Retina (tissue), 1 donor: ENCODE measurements at regions not wholly inside any gene's neighbourhood (a gene's known extent, or its start where the extent isn't known, plus 50 kb on each side); places are given as distances from the start of the nearest gene placed in this dataset.
"Not testable (repeated sequence)": the region's sequence is repeated elsewhere in the genome, so short reads cannot be mapped to it uniquely, and the experiment has no call there.

Experiments used
- DNase-seq: peaks from one replicate; pipeline ENCODE4 v3.0.0-alpha.2; 2016

DNA sequence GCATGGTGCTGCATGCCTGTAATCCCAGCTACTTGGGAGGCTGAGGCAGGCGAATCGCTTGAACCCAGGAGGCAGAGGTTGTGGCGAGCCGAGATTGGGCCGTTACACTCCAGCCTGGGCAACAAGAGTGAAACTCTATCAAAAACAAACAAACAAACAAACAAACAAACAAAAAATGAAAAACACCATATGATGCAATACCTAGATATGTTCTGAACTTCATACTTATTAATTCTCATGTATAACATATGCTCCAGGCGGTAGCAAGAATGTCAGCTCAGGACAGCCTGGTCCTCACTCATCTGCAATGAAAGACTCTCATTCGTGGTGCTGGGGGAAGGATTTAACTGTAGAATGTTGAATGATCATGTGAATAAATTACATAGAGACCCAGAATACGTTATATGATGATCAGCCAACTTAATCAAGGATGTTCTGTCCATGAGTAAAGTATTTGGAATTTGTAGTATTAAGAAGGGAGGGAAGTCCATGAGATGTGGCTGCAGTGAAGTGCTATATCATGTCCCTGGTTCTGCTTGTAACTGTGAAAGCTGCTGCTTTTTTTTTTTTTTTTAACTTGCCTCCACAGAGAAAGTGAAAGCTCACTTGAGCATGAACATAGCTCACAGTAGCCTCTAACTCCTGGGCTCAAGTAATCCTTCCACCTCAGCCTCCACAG is 206.8 kb downstream of the UQCRFS1 start:
- no peak for DNase-seq

DNA sequence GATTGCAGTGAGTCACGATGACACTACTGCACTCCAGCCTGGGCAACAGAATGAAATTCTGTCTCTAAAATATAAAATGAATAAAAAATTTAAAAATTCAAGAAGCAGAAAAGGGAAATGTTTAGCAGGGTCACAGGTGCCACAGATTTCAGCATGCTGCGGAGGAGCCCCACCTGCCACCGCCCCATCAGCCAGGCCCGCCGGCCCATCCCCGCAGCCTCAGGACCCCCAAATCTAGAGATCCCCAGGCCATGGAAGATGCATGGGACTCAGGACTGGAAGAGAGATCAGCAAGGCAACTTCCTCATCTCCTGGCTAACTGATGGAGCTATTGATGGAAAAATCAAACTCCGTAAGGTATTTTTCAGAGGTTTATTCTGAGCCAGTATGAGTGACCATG is 208.2 kb downstream of the UQCRFS1 start:
- DNase-seq: no peak

DNA sequence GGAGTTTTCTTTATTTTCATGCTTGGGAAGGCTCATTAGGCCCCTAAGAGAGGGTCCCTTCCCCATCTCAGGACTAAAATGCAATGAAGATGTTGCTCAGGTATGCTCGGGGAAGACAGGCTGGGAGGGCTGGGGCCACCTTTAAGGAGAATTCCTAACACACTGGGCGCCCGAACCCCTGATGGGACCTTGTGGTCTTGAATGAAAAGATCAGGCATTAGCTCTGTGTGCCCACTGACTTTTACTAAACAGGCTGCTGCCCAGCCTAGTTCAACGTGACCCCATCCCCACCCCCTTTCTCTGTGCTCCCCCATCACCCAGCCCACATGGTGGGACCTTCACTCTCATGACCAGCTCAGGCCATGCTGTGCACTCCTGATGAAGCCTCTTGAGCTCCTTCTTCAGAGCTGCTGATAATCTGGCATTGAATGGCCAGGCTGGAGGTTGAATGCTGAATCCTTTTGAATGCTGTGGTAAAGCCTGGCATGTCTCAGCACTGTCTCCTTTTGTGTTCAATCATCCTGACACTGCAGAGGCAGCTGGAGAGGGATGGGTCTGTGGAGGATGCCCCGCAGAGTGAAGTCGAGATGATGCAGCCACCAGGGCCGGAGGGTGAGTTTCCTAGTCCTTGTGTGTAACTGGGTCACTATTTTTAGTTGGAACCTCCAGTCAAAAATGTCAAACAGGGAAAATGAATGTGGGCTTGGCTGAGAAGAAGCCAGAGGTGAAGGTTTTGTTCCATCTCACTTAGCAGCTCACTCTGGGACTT is 209.1 kb downstream of the UQCRFS1 start:
- DNase-seq: peak; percentile 62

DNA sequence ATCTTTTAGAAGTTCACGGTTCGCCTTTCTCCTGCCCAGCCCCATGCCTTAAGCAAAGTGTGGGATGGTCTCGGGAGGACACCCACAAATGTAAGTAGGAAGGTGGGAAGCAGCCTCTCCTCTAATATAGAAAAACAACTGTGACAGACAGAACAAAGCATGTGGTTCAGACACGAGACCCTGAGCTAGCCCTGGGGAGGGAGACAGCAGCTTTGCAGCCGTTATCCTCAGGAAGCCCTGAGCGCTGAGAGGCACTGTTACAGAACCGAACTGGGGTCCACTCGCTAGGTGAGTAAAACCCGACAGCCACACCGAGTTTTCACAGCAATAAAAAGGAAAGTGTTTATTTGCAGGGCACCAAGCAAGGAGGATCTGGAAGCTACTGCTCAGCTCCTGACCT is 210.6 kb downstream of the UQCRFS1 start:
- DNase-seq: no peak

DNA sequence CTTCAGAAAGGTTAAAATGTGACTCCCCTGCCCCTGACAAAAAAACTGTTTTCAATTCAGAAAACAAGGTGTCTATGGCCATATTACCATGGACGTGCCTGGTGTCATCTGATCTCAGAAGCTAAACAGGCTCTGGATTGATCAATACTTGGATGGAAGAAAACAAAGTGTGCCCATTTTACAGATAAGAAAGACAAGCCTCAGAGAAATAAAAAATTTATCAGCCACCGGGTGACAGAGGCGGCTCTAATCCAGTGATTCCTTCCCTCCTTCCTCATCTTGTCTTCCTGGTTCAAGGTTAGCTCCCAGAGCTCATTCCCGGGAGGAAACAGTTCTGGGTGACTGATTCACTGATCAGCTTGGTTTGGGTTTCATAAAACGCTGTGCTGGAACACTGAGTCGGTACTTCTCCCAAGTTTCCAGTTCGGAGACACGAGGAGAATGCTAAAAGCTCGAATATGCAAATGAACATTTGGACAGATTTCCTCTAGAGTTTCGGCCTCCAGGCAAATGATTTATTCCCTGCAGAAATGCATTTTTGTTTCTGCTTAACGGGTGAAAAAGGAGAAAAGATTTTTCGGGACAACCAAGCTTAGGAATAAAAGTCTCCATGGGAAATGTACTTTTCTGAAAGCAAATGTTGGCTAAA is 211.2 kb downstream of the UQCRFS1 start:
- no peak for DNase-seq

DNA sequence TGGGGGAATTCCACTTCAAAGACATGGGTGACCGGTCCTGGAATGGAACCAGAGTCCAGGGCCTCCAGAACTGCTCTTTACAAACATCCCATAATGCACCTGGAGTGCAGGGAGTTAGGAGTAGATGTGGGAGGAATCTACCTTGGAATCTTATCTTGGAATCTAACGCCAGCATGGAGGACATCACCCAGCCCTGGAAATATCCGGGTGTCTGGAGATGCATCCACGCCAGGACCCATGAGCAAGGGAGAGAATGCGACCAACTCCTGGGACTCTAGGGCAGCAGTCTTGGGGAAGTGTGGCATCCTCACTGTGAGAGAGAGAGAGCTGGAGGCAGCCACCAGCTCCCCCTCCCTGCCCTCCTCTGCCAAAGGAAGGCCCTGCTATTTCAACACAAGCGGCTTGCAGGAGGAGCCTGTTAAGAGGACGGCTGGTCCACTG is 211.8 kb downstream of the UQCRFS1 start:
- no peak for DNase-seq

DNA sequence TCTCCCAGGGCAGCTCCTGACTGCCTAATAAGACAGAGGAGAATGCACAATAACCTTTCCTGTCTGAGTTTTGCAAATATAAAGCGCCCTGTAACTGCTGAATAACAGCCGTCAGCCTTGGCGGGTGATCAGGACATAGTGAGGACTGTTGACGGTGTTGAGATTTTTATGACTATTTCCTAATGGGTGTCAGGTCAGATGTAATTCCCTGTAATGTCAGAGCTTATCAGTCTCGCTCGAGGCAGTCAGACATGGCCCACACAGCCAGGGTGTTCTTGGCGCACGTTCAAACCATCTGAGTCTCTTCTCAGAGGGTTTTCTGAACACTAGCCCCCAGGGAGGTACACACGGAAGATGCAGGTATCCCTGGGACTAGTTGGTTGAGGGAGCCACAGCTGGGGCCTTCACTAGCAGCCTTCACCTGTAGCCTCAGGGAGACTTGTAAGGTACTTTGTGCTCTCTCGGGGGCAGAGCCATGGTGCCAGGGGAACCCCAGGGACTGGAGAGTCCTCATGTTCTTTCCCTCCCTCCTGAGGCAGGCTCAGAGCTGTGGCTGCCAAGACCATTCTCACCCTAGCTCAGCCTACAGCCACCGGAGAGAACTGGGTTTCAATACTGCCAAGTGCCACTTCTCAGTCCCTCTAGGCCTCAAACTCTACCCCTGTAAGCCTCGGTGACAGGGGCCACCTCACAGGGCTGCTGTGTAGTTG is 213.1 kb downstream of the UQCRFS1 start:
- peak; percentile 40 for DNase-seq

DNA sequence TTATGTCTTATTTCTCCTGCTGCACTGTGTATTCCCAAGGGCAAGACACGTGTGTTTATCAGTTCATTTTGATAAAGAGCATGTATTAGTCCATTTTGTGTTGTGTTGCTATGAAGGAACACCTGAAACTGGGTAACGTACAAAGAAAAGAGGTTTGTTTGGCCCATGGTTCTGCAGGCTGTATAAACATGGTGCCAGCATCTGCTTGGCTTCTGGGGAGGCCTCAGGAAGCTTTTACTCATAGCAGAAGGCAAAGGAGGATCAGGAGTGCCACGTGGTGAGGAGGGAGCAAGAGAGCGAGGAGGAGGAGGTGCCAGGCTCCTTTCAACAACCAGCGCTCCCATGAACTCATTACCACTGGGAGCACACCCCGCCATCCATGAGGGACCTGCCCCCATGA is 214.0 kb downstream of the UQCRFS1 start:
- no peak for DNase-seq

DNA sequence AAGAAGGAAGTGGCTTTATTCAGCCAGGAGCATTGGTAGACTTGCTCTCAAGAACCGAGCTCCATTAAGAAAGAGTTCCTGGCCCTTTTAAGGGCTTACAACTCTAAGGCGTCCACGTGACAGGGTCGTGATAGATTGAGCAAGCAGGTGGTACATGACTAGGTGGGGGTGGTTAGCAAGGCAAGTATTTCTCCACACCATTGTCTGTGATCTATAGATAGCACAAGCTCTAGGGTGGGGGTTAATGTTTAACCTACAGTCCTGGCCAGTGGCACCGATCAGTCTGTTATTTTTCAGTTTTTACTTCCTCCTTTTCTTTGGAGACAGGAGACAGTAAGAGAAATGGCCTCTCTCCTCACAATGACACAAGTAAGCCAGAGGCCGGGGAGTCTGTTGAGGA is 215.1 kb downstream of the UQCRFS1 start:
- not testable (repeated sequence) for DNase-seq

DNA sequence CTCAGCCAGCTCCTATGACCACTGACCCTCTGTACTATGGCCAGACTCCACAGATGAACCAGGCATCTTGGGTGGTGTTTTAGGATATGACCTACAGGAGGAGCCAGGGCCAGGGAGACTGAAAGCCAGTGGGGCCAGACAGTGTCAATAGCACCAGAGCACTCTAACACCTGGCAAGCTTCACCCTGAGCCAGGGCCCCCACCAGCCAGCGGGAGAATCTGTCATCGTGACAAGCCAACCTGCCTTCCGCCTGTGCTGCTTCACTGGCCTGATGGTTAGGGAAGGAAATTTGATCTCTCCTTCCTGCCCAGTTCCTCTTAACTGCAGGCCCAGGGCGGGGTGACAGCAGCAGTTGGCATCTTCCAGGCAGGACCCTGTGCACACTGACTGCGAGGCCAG is 222.4 kb downstream of the UQCRFS1 start:
- DNase-seq: no peak

DNA sequence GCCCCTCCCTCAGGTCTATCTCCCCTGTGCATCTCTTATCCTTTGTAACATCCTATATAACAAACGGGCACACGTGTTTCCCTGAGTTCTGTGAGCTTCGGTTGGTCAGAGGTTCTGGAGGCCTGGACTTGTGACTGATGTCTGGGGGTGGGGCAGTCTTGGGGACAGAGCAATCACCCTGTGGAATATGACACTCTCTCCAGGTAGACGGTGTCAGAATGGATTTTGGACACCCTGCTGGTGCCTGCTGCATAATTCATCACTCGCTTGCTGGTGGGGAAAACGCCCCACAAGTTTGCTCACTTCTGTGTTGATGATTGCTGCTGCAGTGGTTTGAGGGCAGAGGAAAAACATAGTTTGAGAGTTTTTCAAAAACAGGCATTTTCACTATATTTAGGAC is 223.2 kb downstream of the UQCRFS1 start:
- no peak for DNase-seq

DNA sequence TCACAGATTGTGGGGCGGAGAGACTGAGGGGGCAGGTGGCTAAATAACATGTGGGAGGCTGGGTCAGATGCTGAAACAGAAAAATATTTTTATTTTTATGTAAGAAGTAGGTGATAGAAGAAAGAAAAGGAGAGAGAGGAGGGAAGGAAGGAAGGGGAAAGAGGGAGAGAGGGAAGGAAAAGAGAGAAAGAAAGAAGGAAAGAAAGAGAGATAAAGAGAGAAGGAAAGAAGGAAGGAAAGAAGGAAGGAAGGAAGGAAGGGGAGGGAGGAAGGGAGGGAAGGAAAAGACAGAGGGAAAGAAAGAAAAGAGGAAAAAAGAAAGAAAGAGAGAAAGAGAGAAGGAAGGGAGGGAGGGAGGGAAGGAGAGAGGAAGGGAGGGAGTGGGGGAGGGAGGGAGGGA is 224.9 kb downstream of the UQCRFS1 start:
- no peak for DNase-seq

DNA sequence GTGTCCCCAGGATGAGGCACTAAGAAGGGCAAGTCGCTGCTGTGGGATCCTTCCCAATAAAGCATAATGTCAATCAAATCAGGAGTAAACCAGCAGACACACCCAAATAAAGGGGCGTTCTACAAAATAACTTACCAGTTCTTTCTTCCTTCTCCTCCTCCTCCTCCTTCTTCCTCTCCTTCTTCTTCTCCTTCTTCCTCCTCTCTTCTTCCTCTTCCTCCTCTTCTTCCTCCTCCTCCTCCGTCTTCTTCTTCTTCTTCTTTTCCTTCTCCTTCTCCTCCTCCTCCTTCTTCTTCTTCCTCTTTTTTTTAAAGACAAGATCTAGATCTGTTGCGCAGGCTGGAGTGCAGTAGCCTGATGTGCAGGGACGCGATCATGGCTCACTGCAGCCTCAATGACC is 225.8 kb downstream of the UQCRFS1 start:
- no peak for DNase-seq

DNA sequence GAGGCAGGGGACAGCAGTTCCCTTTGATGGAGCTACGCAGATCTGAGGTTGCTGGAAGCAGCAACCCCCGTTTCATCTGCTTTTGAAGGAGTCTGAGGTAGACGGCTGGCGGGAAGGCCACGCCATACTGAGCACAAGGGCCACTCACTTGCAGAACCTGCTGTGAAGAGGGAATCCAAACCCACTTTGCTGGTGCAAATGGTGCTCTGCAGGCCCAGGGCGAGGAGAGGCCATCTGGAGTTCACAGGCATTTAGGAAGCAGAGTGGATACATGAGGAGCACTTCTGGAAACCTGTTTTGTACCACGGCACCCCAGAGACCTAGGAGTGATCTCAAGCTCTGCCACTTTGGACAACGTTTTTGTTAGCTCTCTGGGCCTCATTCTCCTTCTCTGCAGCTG is 227.8 kb downstream of the UQCRFS1 start:
- no peak for DNase-seq

DNA sequence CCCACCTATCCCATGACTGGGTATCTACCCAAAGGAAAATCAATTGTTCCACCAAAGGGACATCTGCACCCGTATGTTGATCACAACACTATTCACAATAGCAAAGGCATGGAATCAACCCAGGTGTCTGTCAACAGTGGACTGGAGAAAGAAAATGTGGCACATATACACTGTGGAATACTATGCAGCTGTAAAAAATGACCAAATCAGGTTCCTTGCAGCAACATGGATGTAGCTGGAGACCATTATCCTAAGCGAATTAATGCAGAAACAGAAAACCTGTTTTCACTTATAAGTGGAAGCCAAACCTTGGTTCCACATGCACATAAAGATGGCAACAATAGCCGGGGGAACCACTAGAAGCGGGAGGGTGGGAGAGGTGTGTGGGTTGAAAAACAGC is 228.6 kb downstream of the UQCRFS1 start:
- DNase-seq: no peak

DNA sequence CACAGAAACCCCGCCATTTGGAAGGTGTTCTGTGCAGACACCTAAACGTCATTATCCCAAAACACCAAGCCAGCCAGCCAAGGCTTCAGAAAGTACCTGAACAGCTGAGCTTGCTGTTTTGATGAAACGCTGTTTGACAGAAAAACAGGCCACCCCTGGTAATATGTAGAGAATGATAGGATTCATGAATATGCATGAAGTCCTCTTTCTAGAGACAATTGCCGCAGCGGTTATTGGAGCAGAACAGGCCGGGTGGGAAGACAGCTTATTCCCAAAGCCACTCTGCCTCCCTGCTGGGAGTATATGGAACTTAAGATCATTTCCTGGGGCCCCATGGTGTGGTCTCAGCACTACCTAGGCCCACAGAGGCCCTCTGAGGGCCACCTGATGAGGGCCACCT is 229.5 kb downstream of the UQCRFS1 start:
- peak; percentile 34 for DNase-seq

DNA sequence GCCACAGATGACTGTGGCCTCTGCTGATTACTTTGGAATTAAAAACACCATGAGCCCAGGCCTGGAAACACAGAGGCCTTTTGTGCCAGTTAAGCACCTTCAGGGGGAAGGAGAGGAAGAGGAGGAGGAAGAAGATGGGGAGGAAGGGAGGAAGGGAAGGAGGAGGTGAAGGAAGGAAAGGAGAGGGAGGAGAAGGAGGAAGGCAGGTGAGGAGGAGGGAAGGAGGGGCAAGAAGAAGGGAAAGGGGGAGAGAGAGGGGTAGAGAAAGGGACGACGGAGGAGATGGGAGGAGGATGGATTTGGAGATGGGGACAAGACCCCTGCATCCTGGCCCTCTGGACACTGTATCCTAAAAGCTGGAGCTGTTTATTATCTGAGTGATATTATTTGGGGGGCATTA is 231.0 kb downstream of the UQCRFS1 start:
- DNase-seq: no peak

DNA sequence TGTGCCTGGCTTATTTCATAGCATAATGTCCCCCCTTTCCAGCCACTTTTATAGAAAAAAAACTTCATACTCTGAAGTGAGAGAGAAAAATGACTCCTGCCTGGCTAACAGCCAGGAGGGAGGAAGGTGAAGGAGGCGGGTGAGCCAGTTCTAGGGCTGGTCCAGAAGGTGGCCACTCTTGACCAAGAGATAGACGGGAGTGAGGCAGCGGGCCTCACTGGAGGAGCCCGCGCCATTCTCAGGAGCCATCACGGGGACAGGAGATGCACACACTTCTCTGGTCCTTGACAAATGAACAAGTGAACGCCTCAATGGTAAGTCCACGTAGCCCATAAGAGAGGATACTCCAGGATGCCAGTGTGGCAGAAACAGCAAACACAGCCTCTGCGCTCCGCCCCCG is 231.4 kb downstream of the UQCRFS1 start:
- no peak for DNase-seq

DNA sequence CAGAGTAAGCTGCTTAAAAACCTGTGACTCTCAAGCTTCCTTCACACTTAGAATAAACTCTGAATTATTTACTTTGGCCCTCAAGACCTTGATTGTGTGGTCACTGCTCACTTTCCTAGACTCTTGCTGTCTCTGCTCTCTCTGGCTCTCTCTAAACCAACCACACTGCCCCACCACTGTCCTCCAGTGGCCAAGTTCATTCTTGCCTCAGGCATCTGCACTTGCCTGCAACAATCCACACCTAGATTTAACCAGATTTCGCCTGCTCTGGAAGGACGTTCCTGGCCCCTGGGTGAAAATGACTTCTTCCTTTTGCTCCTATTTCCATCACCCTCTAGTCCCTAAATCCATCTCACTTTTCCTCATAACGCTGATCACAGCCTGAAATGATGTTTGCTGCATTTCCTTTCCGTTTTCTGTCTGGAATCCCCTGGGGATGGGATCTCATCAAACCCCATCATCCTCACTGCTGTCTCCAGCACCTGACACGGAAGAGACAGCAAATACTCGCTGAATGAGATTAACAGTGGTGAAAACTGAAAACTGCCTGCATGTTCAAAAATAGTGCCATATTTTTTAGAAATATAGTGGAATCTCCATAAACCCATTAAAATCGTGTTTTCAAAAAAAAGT is 232.6 kb downstream of the UQCRFS1 start:
- peak; percentile 51 for DNase-seq

DNA sequence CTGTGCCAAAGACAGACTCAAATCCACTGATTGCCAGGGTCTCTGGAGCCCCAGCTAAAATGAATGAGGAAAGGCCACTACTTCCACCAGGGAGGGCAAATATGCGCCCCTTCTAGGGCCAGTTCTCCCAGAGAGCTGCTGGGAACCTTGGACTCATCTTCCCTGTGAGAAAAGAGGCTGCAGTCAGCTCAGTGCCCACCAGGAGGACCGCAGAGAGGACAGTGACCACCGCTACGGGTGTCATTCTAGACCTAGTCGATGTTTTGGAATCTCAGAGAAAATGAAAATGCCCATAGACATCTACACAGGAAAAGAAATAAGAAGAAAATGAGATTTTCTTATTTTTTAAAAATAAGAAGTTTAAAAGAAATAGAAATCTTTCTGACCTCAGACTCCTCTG is 235.1 kb downstream of the UQCRFS1 start:
- DNase-seq: no peak

DNA sequence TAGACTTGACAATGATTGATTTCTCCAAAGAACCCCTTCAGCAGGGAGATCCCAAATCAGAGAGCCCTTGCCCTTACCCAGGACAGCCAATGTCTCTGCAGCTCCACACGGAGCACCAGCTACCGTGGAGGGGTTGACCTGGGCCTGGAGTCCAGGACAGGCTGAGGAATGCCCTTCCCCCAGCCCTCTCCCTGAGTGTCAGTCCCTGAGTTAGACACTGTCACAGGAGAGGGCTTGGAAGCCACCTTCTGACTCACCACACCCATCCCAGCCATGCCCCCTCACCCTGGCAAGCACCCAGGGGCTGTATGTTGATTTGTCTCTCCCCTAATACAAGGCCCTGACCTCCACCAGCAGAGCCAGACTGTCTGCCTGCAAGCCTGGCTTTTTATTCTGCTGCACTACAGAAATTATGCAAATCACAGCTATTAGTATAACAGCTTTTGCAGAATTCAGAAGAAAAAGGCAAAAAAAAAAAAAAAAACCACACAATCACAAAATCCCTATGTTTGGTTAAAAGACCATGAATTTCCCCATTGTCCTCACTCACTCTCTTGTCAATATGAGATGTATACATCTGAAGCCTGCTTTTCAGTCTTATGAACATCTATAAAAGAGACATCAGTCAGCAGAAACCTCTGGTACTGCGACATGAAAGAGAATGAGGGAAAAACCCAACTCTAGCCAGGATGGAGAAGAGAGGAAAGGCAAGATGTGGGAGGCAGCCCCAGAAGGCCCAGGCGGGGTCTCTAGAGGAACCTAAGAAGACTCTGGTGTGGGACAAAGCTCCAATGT is 240.7 kb downstream of the UQCRFS1 start:
- DNase-seq: no peak

DNA sequence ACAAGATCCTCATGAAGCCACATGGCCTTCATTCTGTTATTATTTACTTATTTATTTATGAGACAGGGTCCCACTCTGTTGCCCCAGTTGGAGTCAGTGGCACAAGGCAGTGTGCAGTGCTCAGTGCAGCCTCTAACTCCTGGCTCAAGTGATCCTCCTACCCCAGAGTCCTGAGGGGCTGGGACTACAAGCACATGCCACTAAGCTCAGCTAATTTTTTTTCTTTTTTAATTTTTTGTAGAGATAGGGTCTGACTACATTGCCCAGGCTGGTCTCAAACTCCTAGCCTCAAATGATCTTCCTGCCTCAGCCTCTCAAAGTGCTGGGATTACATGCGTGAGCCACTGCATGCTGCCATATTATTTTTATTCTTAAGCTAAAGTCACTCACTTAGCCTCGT is 241.4 kb downstream of the UQCRFS1 start:
- DNase-seq: no peak
